Uterus (tissue), 3 donors: ENCODE measurements at regions not wholly inside any gene's neighbourhood (a gene's known extent, or its start where the extent isn't known, plus 50 kb on each side); places are given as distances from the start of the nearest gene placed in this dataset.

ENCODE experiments used
- DNase-seq, 2 donors: peaks; one replicate each; pipeline ENCODE4 v3.0.0-alpha.2; 2019 to 2020
- H3K27ac ChIP-seq, 2 donors: fragments of 200-600 bp; sonication (generic); 1 replicate in 1 of 2; 2 replicates in 1 of 2; pipeline ENCODE4 v1.5.1; 2016 to 2018
- H3K27me3 ChIP-seq, 2 donors: fragments of 200-600 bp; sonication (generic); one replicate each; pipeline ENCODE4 v1.5.1; 2018 to 2019; ENCODE audit warnings: control low read depth in 1 of 2
- H3K36me3 ChIP-seq, 2 donors: fragments of 200-600 bp; sonication (generic); one replicate each; pipeline ENCODE4 v1.5.1; 2019; ENCODE audit warnings: control low read depth in 1 of 2
- H3K4me1 ChIP-seq, 2 donors: fragments of 200-600 bp; sonication (generic); one replicate each; pipeline ENCODE4 v1.5.1; 2018 to 2019; ENCODE audit warnings: control low read depth in 1 of 2
- H3K4me3 ChIP-seq, 2 donors: fragments of 200-600 bp; sonication (generic); 1 replicate in 1 of 2; 2 replicates in 1 of 2; pipeline ENCODE4 v1.5.1; 2018 to 2019; ENCODE audit warnings: mild to moderate bottlenecking in 1 of 2
- H3K9me3 ChIP-seq, 2 donors: fragments of 200-600 bp; sonication (generic); one replicate each; pipeline ENCODE4 v1.5.1; 2019; ENCODE audit warnings: control low read depth in 1 of 2
- CTCF ChIP-seq, 4 experiments: fragments of 200-600 bp in 2 of 4; fragments of 450-650 bp in 2 of 4; sonication (generic) in 2 of 4; IDR thresholded peaks; one replicate each; pipeline ENCODE4 v1.5.1; 2016 to 2019; ENCODE audit warnings: antibody characterized with exemption in 4 of 4, mild to moderate bottlenecking in 2 of 4, moderate library complexity in 1 of 4
- POLR2A ChIP-seq, 2 donors: fragments of 450-650 bp; IDR thresholded peaks; one replicate each; pipeline ENCODE4 v1.6.1; 2016; ENCODE audit warnings: antibody characterized with exemption in 2 of 2, mild to moderate bottlenecking in 1 of 2, moderate library complexity in 1 of 2
- intact Hi-C: fragments of 100-400 bp; cut with DNase I; formaldehyde crosslinking; loops from one replicate; pipeline ENCODE4 v1.15.1; 2023; ENCODE audit warnings: low total_unique reads
- donor health status: DM: yes; HTN: yes; CAD: no.

DNA sequence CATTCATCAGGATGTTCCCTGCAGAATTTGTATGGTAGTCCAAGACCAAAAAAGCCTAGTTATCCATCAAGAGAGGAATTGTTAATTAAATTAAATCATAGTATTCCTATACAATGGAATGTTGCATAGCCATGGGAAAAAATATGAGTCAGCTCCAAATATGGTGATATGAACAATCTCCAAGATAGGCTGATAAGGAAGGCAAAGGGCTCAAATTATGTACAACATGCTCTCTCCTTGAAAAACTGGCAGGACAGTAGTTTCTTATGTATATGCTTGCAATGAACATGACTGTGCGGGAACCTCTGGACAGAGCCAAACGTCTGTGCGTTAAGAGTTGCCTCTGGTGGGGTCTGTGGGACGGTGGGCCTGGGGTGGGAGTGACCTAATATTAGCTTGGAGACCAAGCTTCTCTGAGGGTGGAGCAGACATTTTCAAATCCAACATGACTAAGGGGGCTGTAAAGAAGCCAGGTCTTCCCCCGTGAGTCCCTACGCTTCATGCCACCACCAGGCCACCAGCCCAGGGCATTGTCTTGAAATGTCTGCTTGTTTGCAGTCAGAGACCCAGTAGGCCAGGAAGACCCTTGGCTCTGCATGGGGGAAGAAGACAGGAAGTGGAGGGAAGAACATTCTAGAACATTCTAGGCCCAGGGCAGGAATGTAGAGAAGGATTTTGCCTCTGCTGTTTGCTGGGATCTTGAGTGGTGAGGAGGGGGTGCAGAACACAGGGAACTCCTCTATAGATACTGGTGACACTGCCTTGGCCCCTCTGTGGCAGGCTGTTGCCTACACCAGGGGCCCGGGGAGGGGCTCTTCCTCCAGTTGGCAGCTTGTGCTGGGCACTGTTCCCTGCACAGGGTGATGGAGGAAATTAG is 244.0 kb upstream of the HS6ST1 start:
- Histone ChIP-seq H3K27me3 (no peaks in the 10 kb centered on the region), H3K4me1 (peaks cover 0 to 3% of the 10 kb centered on the region in 2 donors), H3K36me3 (no peaks in the 10 kb centered on the region), H3K4me3 (no peak overlapping the region), H3K9me3 (no peaks in the 10 kb centered on the region), H3K27ac (peak overlapping the region; percentile 49 to 69)
- intact Hi-C loops: no loop called here
- TF ChIP-seq POLR2A (IDR thresholded peaks at IDR 0.05) (no peak), CTCF (IDR thresholded peaks at IDR 0.05) (no peak)
- DNase-seq: no peak

- no peaks in the 10 kb centered on the region for H3K9me3 ChIP-seq
- no peaks in the 10 kb centered on the region for H3K36me3 ChIP-seq
These were observed 244.7 kb upstream of the HS6ST1 start for GRCh38 chr2:128563348-128563687.

GRCh38 chr2:128564131-128564530 is 245.5 kb upstream of the HS6ST1 start:
- Histone ChIP-seq H3K4me1 (peaks cover 0 to 3% of the 10 kb centered on the region in 2 donors), H3K27ac (peak overlapping the region; percentile 48), H3K36me3 (no peaks in the 10 kb centered on the region), H3K9me3 (no peaks in the 10 kb centered on the region), H3K27me3 (no peaks in the 10 kb centered on the region), H3K4me3 (no peak overlapping the region)
- no peak for DNase-seq
- intact Hi-C loops: no loop called here
- TF ChIP-seq POLR2A (IDR thresholded peaks at IDR 0.05) (no peak), CTCF (IDR thresholded peaks at IDR 0.05) (no peak)

More at GRCh38 chr2:128563348-128563687, 244.7 kb upstream of the HS6ST1 start:
- Histone ChIP-seq H3K4me3 (no peak overlapping the region), H3K27ac (peak overlapping the region; percentile 49 to 69), H3K27me3 (no peaks in the 10 kb centered on the region), H3K4me1 (peaks cover 0 to 3% of the 10 kb centered on the region in 2 donors)
- TF ChIP-seq POLR2A (IDR thresholded peaks at IDR 0.05): no peak
- TF ChIP-seq CTCF (IDR thresholded peaks at IDR 0.05): no peak
- intact Hi-C loops: no loop called here
- peak; percentile 88 to 90 for DNase-seq

GRCh38 chr2:128564551-128564950 is 245.9 kb upstream of the HS6ST1 start:
- H3K4me3 ChIP-seq: no peak overlapping the region
- H3K4me1 ChIP-seq: peaks cover 0 to 3% of the 10 kb centered on the region in 2 donors
- H3K36me3 ChIP-seq: no peaks in the 10 kb centered on the region
- TF ChIP-seq POLR2A (IDR thresholded peaks at IDR 0.05) (no peak), CTCF (IDR thresholded peaks at IDR 0.05) (no peak)
- intact Hi-C loops: no loop called here
- no peaks in the 10 kb centered on the region for H3K9me3 ChIP-seq
- H3K27me3 ChIP-seq: no peaks in the 10 kb centered on the region
- no peak overlapping the region for H3K27ac ChIP-seq
- no peak for DNase-seq

DNA sequence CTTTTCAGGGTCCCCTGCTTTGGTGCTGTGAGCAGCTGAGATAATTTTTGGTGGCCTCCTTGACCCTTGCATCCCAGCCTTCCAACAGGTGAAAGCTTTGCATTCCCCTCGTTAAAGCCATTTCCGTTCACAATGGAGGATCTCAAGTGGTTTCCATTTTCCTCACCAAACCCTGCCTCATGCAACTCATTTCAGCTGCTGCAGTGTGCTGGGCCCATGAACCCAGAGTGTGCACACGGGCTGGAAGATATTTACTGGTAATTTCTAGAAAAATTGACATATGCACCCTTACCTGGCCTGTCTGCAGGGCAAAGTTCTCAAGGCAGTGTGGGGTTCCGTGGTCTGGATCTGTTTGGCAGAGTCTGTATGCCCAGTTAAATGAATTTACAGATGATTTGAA is 246.8 kb upstream of the HS6ST1 start:
- Histone ChIP-seq H3K27me3 (no peaks in the 10 kb centered on the region), H3K4me1 (peaks cover 0 to 3% of the 10 kb centered on the region in 2 donors), H3K36me3 (no peaks in the 10 kb centered on the region), H3K9me3 (no peaks in the 10 kb centered on the region), H3K27ac (no peak overlapping the region), H3K4me3 (no peak overlapping the region)
- no peak for TF ChIP-seq POLR2A (IDR thresholded peaks at IDR 0.05)
- no peak for TF ChIP-seq CTCF (IDR thresholded peaks at IDR 0.05)
- intact Hi-C loops: no loop called here
- DNase-seq: no peak
